ENCODE measurements at regions not wholly inside any gene's neighbourhood (a gene's known extent, or its start where the extent isn't known, plus 50 kb on each side); places are given as distances from the start of the nearest gene placed in this dataset.

GRCh38 chr6:4584801-4585200 is 191.4 kb upstream of the CDYL start:
- DNase-seq: no peak

GRCh38 chr6:4582506-4583417 is 193.4 kb upstream of the CDYL start:
- no peak for DNase-seq

- no peak for DNase-seq
Measured at GRCh38 chr6:4581468-4582385, 194.5 kb upstream of the CDYL start.

GRCh38 chr6:4580361-4580760 is 195.8 kb upstream of the CDYL start:
- DNase-seq: no peak

- DNase-seq: no peak
Measured at GRCh38 chr6:4577406-4577805, 198.8 kb upstream of the CDYL start.

GRCh38 chr6:4575714-4576113 is 200.5 kb upstream of the CDYL start:
- no peak for DNase-seq

GRCh38 chr6:4574007-4574406 is 202.2 kb upstream of the CDYL start:
- DNase-seq: no peak

GRCh38 chr6:4571011-4571410 is 205.2 kb upstream of the CDYL start:
- DNase-seq: no peak

GRCh38 chr6:4568138-4568537 is 208.1 kb upstream of the CDYL start:
- DNase-seq: no peak

GRCh38 chr6:4567141-4567540 is 209.1 kb upstream of the CDYL start:
- DNase-seq: no peak

GRCh38 chr6:4565301-4566250 is 210.6 kb upstream of the CDYL start:
- DNase-seq: no peak

GRCh38 chr6:4564801-4565271 is 211.4 kb upstream of the CDYL start:
- DNase-seq: no peak

GRCh38 chr6:4563877-4564276 is 212.3 kb upstream of the CDYL start:
- DNase-seq: no peak

- no peak for DNase-seq
Measured at GRCh38 chr6:4563156-4563555, 213.0 kb upstream of the CDYL start.

GRCh38 chr6:4561773-4562400 is 214.3 kb upstream of the CDYL start:
- DNase-seq: no peak

GRCh38 chr6:4561078-4561435 is 215.1 kb upstream of the CDYL start:
- DNase-seq: no peak

- no peak for DNase-seq
Measured at GRCh38 chr6:4560221-4561077, 215.8 kb upstream of the CDYL start.

- no peak for DNase-seq
Measured at GRCh38 chr6:4559281-4559875, 216.8 kb upstream of the CDYL start.

- DNase-seq: no peak
Measured at GRCh38 chr6:4554645-4555044, 221.6 kb upstream of the CDYL start.

- no peak for DNase-seq
Measured at GRCh38 chr6:4553387-4553786, 222.8 kb upstream of the CDYL start.

GRCh38 chr6:4550227-4550597 is 226.0 kb upstream of the CDYL start:
- no peak for DNase-seq
